Tibial nerve (tissue), 3 donors: ENCODE measurements at regions not wholly inside any gene's neighbourhood (a gene's known extent, or its start where the extent isn't known, plus 50 kb on each side); places are given as distances from the start of the nearest gene placed in this dataset.

Experiments
- POLR2A ChIP-seq, 2 donors: fragments of 450-650 bp; IDR thresholded peaks; one replicate each; pipeline ENCODE4 v1.6.1; 2017; ENCODE audit warnings: antibody characterized with exemption in 2 of 2, mild to moderate bottlenecking in 2 of 2, moderate library complexity in 2 of 2
- TF ChIP-seq, protein P1 (sequence below), 5 experiments: fragments of 200-600 bp in 3 of 5; fragments of 450-650 bp in 2 of 5; sonication (generic) in 3 of 5; IDR thresholded peaks; one replicate each; pipeline ENCODE4 v1.5.1; 2016 to 2019; ENCODE audit warnings: antibody characterized with exemption in 5 of 5, mild to moderate bottlenecking in 3 of 5, moderate library complexity in 2 of 5

DNA sequence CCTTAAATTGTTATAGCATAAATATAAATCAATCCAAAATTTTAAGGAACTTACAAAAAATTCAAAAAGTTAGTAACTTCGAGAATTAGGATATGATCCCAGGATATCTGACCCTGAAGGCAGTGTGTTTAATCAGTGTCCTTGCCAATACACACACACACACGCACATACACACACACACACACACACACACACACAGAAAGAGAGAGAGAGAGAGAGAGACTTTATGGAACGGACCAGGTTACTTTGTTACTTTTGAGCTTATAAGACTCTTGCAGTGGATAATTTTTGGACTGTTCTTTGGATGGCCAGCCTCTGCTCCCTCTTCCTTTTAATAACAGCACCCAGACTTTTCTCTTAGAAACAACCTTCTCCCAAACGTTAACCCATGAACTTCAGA, 322.9 kb downstream of the NFIB start:
- TF ChIP-seq, protein P1, sequence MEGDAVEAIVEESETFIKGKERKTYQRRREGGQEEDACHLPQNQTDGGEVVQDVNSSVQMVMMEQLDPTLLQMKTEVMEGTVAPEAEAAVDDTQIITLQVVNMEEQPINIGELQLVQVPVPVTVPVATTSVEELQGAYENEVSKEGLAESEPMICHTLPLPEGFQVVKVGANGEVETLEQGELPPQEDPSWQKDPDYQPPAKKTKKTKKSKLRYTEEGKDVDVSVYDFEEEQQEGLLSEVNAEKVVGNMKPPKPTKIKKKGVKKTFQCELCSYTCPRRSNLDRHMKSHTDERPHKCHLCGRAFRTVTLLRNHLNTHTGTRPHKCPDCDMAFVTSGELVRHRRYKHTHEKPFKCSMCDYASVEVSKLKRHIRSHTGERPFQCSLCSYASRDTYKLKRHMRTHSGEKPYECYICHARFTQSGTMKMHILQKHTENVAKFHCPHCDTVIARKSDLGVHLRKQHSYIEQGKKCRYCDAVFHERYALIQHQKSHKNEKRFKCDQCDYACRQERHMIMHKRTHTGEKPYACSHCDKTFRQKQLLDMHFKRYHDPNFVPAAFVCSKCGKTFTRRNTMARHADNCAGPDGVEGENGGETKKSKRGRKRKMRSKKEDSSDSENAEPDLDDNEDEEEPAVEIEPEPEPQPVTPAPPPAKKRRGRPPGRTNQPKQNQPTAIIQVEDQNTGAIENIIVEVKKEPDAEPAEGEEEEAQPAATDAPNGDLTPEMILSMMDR (IDR thresholded peaks at IDR 0.05), result no peak
- TF ChIP-seq POLR2A (IDR thresholded peaks at IDR 0.05), result no peak
